PC-9 (cell line): ENCODE measurements at regions not wholly inside any gene's neighbourhood (a gene's known extent, or its start where the extent isn't known, plus 50 kb on each side); places are given as distances from the start of the nearest gene placed in this dataset.

Experiments used
- CTCF ChIP-seq: fragments of 200-600 bp; sonication (generic); conservative IDR thresholded peaks from 2 replicates; pipeline ENCODE4 v1.6.1; 2017; ENCODE audit warnings: mixed run types, antibody characterized with exemption, mild to moderate bottlenecking, moderate library complexity
- EZH2 ChIP-seq: fragments of 200-600 bp; sonication (generic); IDR thresholded peaks from 2 replicates; pipeline ENCODE4 v1.8.0; 2017; ENCODE audit warnings: antibody characterized with exemption, low read depth

- TF ChIP-seq CTCF (peak; percentile 91), EZH2 (no peak)
Observed at GRCh38 chr1:178031856-178032320, 62.0 kb upstream of the RASAL2 start.
